ENCODE measurements at regions not wholly inside any gene's neighbourhood (a gene's known extent, or its start where the extent isn't known, plus 50 kb on each side); places are given as distances from the start of the nearest gene placed in this dataset.

- Mint-ChIP-seq H3K27ac (no peak overlapping the region), H3K4me1 (ENCODE audit: low read depth) (no peaks in the 10 kb centered on the region), H3K36me3 (ENCODE audit: low read depth) (no peaks in the 10 kb centered on the region), H3K27me3 (peaks cover 12% of the 10 kb centered on the region), H3K9me3 (no peaks in the 10 kb centered on the region), H3K4me3 (no peak overlapping the region)
Measured at GRCh38 chr9:19597176-19597575, 188.4 kb downstream of the ACER2 start.

GRCh38 chr9:19595003-19595402, 186.2 kb downstream of the ACER2 start:
- no peak overlapping the region for H3K27ac Mint-ChIP-seq

GRCh38 chr9:19587678-19588077, 178.9 kb downstream of the ACER2 start:
- no peak overlapping the region for H3K4me3 Mint-ChIP-seq
- no peaks in the 10 kb centered on the region for H3K36me3 Mint-ChIP-seq (ENCODE audit: low read depth)
- H3K27me3 Mint-ChIP-seq: no peaks in the 10 kb centered on the region
- H3K27ac Mint-ChIP-seq: no peak overlapping the region
- H3K4me1 Mint-ChIP-seq (ENCODE audit: low read depth): no peaks in the 10 kb centered on the region
- no peaks in the 10 kb centered on the region for H3K9me3 Mint-ChIP-seq

More at GRCh38 chr9:19595003-19595402, 186.2 kb downstream of the ACER2 start:
- H3K36me3 Mint-ChIP-seq (ENCODE audit: low read depth): no peaks in the 10 kb centered on the region
- H3K9me3 Mint-ChIP-seq: no peaks in the 10 kb centered on the region
- H3K4me3 Mint-ChIP-seq: no peak overlapping the region
- H3K27me3 Mint-ChIP-seq: peaks cover 12% of the 10 kb centered on the region
- no peaks in the 10 kb centered on the region for H3K4me1 Mint-ChIP-seq (ENCODE audit: low read depth)

DNA sequence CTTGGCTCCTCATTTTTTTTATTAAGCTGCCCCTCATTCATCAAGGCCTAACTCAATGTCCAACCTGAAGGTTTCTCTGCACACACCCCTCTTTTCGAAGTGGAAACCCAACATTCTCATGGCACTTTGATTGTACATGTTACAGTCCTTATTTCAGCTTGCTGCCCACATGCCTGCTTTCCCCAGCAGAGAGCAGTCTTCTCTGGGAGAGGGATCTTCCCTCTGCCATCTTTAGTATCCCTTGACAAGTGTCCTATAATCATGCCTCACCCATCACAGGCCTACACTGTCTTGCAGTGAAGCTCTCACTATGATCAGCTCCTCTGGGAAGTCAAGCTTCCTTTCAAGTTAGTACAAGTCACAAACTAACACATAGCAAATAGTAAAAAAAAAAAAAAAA, 175.1 kb downstream of the ACER2 start:
- Mint-ChIP-seq H3K9me3 (no peaks in the 10 kb centered on the region), H3K36me3 (ENCODE audit: low read depth) (no peaks in the 10 kb centered on the region), H3K4me3 (no peak overlapping the region), H3K27me3 (no peaks in the 10 kb centered on the region), H3K27ac (no peak overlapping the region), H3K4me1 (ENCODE audit: low read depth) (no peaks in the 10 kb centered on the region)

DNA sequence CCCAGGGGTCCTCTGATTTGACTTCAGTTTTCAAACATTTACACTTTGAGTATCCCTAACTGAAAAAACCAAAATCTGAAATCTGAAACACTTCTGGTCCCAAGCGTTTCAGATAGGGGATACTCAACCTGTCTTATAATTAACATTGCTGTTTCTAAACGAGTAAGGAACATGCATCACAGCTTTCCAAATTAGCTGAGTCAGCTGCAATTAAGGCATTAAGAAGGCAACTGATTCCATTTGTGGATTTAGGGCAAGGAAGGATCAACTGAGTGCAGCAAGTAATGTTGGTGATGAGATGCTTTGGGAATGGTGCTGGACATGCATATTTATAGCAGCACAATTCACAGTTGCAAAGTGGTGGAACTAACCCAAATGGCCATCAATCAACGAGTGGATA, 168.6 kb downstream of the ACER2 start:
- no peak overlapping the region for H3K27ac Mint-ChIP-seq
- peaks cover 5% of the 10 kb centered on the region for H3K27me3 Mint-ChIP-seq
- H3K36me3 Mint-ChIP-seq (ENCODE audit: low read depth): no peaks in the 10 kb centered on the region
- H3K4me3 Mint-ChIP-seq: no peak overlapping the region
- no peaks in the 10 kb centered on the region for H3K4me1 Mint-ChIP-seq (ENCODE audit: low read depth)
- no peaks in the 10 kb centered on the region for H3K9me3 Mint-ChIP-seq

DNA sequence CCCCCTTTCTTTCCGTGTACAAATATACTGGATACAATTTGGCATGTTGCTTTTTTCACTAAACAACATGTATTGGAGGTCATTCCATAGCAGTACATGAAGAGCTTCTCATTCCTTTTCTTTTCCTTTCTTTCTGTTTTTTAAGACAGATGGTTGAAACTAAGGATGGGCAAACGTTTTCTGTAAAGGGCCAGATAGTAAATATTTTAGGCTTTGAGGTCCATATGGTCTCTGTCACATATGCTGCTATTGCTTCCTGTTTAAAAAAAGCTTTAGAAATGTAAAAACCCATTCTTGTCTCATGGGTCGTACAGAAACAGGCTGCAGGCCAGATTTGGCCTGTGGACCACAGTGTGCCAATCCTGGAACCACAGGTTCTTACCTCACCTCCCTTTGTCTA, 160.1 kb downstream of the ACER2 start:
- no peaks in the 10 kb centered on the region for H3K4me1 Mint-ChIP-seq (ENCODE audit: low read depth)
- no peaks in the 10 kb centered on the region for H3K36me3 Mint-ChIP-seq (ENCODE audit: low read depth)
- H3K27ac Mint-ChIP-seq: no peak overlapping the region
- peaks cover 10% of the 10 kb centered on the region for H3K27me3 Mint-ChIP-seq
- H3K9me3 Mint-ChIP-seq: no peaks in the 10 kb centered on the region
- H3K4me3 Mint-ChIP-seq: no peak overlapping the region

GRCh38 chr9:19564396-19565061, 155.7 kb downstream of the ACER2 start:
- Mint-ChIP-seq H3K36me3 (ENCODE audit: low read depth) (no peaks in the 10 kb centered on the region), H3K27me3 (peaks cover 10% of the 10 kb centered on the region), H3K4me3 (no peak overlapping the region), H3K9me3 (no peaks in the 10 kb centered on the region), H3K27ac (no peak overlapping the region), H3K4me1 (ENCODE audit: low read depth) (no peaks in the 10 kb centered on the region)

DNA sequence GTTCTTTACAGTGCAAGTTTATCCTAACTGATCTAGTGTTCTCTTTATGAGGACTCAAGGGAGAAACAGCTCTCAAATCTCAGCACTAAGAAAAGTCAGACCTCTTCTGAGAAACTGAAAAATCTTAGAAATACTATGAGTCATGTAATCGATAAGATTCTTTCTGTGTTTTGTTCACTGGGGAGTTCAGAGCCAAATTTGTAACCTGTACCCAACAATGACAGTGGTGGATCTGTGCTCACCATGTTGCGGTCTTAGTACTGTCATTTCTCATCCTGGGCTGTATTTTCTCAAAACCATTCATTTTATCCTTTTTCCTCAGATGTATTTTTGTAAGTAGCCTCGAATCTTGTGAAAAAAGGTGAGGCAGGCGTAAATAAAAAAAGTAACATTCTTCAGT, 146.4 kb downstream of the ACER2 start:
- H3K4me1 Mint-ChIP-seq (ENCODE audit: low read depth): no peaks in the 10 kb centered on the region
- no peaks in the 10 kb centered on the region for H3K9me3 Mint-ChIP-seq
- H3K36me3 Mint-ChIP-seq (ENCODE audit: low read depth): no peaks in the 10 kb centered on the region

DNA sequence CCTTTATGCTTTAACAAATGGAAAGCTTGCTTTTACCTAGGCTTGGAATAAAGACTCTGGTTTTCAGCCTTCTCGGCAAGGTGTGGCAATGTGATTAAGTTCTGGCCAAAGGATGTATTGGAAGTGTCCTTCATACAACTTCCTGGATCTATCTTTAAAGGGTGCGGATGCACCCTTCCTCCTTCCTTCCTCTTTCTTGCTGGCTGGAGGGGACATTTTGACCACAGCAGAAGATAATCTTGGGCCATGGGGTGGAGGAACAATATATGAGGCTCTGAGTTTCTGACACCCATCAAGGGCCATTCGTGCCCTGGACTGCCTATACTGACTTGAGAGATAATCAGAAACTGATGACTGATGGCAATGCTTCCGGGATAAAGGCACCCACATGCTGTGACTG, 145.7 kb downstream of the ACER2 start:
- Mint-ChIP-seq H3K36me3 (ENCODE audit: low read depth) (no peaks in the 10 kb centered on the region), H3K27me3 (peaks cover 15% of the 10 kb centered on the region), H3K27ac (no peak overlapping the region), H3K9me3 (no peaks in the 10 kb centered on the region), H3K4me3 (no peak overlapping the region), H3K4me1 (ENCODE audit: low read depth) (no peaks in the 10 kb centered on the region)

More for the DNA sequence above, 146.4 kb downstream of the ACER2 start:
- Mint-ChIP-seq H3K27ac (no peak overlapping the region), H3K27me3 (peaks cover 15% of the 10 kb centered on the region), H3K4me3 (no peak overlapping the region)

- Mint-ChIP-seq H3K27me3 (peaks cover 15% of the 10 kb centered on the region), H3K9me3 (no peaks in the 10 kb centered on the region), H3K27ac (no peak overlapping the region), H3K36me3 (ENCODE audit: low read depth) (no peaks in the 10 kb centered on the region), H3K4me3 (no peak overlapping the region), H3K4me1 (ENCODE audit: low read depth) (no peaks in the 10 kb centered on the region)
Measured at GRCh38 chr9:19553441-19553840, 144.6 kb downstream of the ACER2 start.

DNA sequence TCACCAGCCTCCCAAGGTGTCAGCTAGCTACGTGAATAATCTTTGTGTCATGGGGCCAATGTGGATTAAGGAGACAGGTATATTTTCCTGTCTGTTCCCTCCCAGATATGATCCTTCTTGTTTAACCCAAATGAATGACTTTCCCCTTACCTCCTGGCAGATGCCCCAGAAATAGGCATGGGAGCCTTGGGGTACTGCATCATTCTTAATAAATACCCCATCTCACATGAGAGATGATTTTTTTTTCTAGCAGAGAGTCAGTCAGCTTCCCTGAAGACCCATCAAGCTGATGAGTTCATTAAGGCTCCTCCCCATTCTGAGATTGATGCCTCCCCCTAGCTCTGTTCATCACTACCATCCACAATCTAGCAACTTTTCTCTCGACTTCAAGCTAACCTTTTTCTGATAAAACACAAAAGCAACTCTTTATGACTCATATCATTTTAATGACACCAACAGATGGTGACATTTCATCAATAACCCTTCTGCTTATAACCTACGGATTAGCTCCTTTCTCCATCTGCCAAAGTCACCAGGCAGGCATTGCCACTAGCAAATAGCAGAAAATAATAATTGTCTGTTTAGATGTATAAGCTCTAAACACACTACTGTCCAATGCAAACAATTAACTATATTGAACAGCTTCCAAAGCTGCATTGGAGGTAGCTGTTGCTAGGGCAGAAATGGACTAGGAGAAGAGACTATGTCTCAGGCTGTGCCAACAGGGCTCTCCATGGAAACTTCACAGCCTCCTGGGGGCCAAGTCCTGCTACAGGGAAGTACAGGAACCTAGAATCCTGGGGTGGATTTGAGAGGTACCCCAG, 143.7 kb downstream of the ACER2 start:
- peaks cover 15% of the 10 kb centered on the region for H3K27me3 Mint-ChIP-seq
- H3K9me3 Mint-ChIP-seq: no peaks in the 10 kb centered on the region
- no peaks in the 10 kb centered on the region for H3K36me3 Mint-ChIP-seq (ENCODE audit: low read depth)
- H3K27ac Mint-ChIP-seq: no peak overlapping the region
- H3K4me3 Mint-ChIP-seq: no peak overlapping the region
- no peaks in the 10 kb centered on the region for H3K4me1 Mint-ChIP-seq (ENCODE audit: low read depth)

DNA sequence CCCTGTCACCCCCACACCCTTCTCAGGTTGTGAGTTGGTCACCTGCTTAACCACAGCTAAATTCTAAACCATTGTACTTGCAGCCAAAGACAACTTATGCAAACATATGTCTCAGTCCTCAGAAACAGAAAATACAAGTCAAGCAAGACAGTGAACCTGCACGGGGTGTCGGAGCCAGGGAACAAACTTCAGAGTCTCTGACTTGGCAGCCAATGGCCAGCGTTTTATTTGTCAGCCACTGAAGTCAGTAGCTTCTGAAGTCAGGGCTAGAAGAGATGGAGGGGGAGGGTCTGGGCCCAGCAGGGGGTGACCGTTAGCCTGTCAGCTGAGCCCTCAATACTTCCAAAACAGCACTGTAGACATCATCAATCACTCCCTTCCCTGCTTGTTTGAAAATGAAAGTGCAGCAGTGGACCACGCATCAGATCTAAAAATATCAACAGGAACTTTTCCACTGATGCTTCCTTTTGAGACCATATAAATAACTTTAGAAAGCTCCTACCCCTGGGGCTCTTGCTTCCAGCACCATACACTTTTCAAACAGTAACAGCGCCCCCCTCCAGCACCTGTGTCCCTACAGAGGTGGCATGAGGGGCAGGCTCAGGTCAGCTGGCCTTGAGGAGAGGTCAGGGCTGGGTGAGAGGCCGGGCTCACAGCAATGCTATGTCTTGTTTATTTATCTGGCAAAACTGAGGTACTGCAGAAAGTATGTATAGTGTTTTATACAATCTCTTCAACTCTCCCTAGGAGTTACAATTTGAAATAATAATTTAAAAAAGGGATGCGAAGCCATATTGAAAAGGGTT, 142.5 kb downstream of the ACER2 start:
- Mint-ChIP-seq H3K4me3 (no peak overlapping the region), H3K36me3 (ENCODE audit: low read depth) (no peaks in the 10 kb centered on the region), H3K4me1 (ENCODE audit: low read depth) (no peaks in the 10 kb centered on the region), H3K27me3 (peaks cover 15% of the 10 kb centered on the region), H3K9me3 (no peaks in the 10 kb centered on the region), H3K27ac (no peak overlapping the region)

DNA sequence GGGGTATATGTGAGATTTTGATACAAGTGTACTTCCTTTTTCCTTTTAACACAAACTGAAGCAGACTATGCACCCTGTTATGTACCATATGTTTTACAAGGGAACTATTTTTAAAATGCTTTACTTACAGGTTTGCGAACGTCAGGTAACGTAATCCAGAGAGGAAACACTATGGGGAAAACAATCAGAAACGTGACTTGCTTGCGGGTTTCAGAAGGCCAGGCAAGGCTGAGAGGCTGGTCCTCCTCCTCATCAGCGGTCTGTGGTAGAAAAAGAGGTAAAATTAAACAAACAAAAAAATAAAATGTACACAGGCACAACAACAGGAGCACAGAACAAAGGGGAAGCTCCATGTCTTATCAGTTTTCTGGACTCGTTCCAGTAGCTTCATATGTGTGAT, 141.2 kb downstream of the ACER2 start:
- no peaks in the 10 kb centered on the region for H3K4me1 Mint-ChIP-seq (ENCODE audit: low read depth)
- H3K27ac Mint-ChIP-seq: no peak overlapping the region
- H3K4me3 Mint-ChIP-seq: no peak overlapping the region
- H3K9me3 Mint-ChIP-seq: peaks cover 3% of the 10 kb centered on the region
- H3K36me3 Mint-ChIP-seq (ENCODE audit: low read depth): no peaks in the 10 kb centered on the region
- peaks cover 15% of the 10 kb centered on the region for H3K27me3 Mint-ChIP-seq

DNA sequence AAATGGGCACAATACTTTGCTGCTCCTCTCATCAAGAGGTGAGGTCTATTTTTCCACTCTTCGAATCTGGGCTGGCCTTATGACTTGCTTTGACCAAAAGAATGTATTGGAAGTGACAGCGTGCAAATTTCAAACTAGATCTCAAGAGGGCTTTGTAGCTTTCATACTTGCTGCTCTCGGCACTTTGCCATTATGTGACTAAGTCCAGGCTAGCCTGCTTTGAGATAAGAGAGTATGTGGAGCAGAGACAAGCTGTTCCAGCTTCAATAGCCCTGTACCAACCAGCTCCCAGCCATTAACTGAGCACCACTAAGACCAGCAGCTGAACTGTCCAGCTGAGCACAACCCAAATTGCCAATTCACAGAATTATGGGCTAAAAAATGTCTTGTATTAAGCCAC, 124.6 kb downstream of the ACER2 start:
- Mint-ChIP-seq H3K9me3 (peaks cover 7% of the 10 kb centered on the region), H3K27me3 (peaks cover 11% of the 10 kb centered on the region), H3K27ac (no peak overlapping the region), H3K4me3 (no peak overlapping the region), H3K4me1 (ENCODE audit: low read depth) (no peaks in the 10 kb centered on the region), H3K36me3 (ENCODE audit: low read depth) (no peaks in the 10 kb centered on the region)

- no peaks in the 10 kb centered on the region for H3K9me3 Mint-ChIP-seq
- H3K36me3 Mint-ChIP-seq (ENCODE audit: low read depth): no peaks in the 10 kb centered on the region
- no peaks in the 10 kb centered on the region for H3K4me1 Mint-ChIP-seq (ENCODE audit: low read depth)
- H3K4me3 Mint-ChIP-seq: no peak overlapping the region
- no peak overlapping the region for H3K27ac Mint-ChIP-seq
- H3K27me3 Mint-ChIP-seq: peaks cover 17% of the 10 kb centered on the region
Measured at GRCh38 chr9:19527663-19528062, 118.9 kb downstream of the ACER2 start.

Data from stimulated activated naive CD8-positive, alpha-beta T cell treated with anti-CD3 and anti-CD28 coated beads, Interleukin-15, Interleukin-2, amounts not matched to agents 100 ng/mL and 50 ng/mL, for 24 hours (primary cell).